Sigmoid colon (tissue), 4 donors: ENCODE measurements at regions not wholly inside any gene's neighbourhood (a gene's known extent, or its start where the extent isn't known, plus 50 kb on each side); places are given as distances from the start of the nearest gene placed in this dataset.

Experiments
- CTCF ChIP-seq, 4 experiments: fragments of 450-650 bp in 3 of 4; fragments of 200-600 bp in 1 of 4; IDR thresholded peaks; one replicate each; pipeline ENCODE4 v1.5.1; 2016 to 2019; ENCODE audit warnings: antibody characterized with exemption in 4 of 4, mild to moderate bottlenecking in 3 of 4, moderate library complexity in 2 of 4
- EP300 ChIP-seq, 4 donors: sonication (generic); formaldehyde crosslinking; IDR thresholded peaks; one replicate each; pipeline ENCODE4 v1.6.1; 2017; ENCODE audit warnings: antibody characterized with exemption in 4 of 4
- POLR2A ChIP-seq, 2 donors: fragments of 450-650 bp; IDR thresholded peaks; one replicate each; pipeline ENCODE4 v1.6.1; 2016; ENCODE audit warnings: antibody characterized with exemption in 2 of 2, mild to moderate bottlenecking in 2 of 2, moderate library complexity in 2 of 2
- POLR2AphosphoS5 ChIP-seq, 4 donors: sonication (generic); formaldehyde crosslinking; IDR thresholded peaks; one replicate each; pipeline ENCODE4 v1.6.1; 2017; ENCODE audit warnings: antibody characterized with exemption in 4 of 4

GRCh38 chr1:172795741-172796140 lies 136.8 kb downstream of the FASLG start:
- TF ChIP-seq POLR2AphosphoS5 (IDR thresholded peaks at IDR 0.05) (no peak), CTCF (IDR thresholded peaks at IDR 0.05) (no peak), POLR2A (IDR thresholded peaks at IDR 0.05) (no peak), EP300 (IDR thresholded peaks at IDR 0.05) (no peak)
